HCT116 (cell line): ENCODE measurements at regions not wholly inside any gene's neighbourhood (a gene's known extent, or its start where the extent isn't known, plus 50 kb on each side); places are given as distances from the start of the nearest gene placed in this dataset.

Experiments used
- ATAC-seq: fragments of 200-7000 bp; cut with Tn5 transposase; 2 replicates; pipeline ENCODE4 v1.9.1; 2020; ENCODE audit warnings: mild to moderate bottlenecking, moderate library complexity
- BruUV-seq: library from RNA; stranded (reverse); fragments of 400-500 nt; replicated peaks from 2 replicates; lab custom pipeline; 2021; lab: Mats Ljungman, UMichigan
- CTCF ChIA-PET: fragments of 300-600 bp; sonication (Branson Sonifier 250); formaldehyde crosslinking; loops from one replicate; lab custom pipeline; 2021; ENCODE audit warnings: antibody characterized with exemption; lab: Charles Lee
- POLR2A ChIA-PET: fragments of 300-600, 350-600 bp; sonication (Branson Sonifier 250); formaldehyde crosslinking; loops from one replicate; lab custom pipeline; 2021; ENCODE audit warnings: antibody characterized with exemption; lab: Charles Lee
- RAD21 ChIA-PET, 2 experiments: fragments of 300-600 bp; sonication (Branson Sonifier 250); formaldehyde crosslinking; loops; one replicate each; lab custom pipeline; 2023; ENCODE audit warnings: low total read pairs in 2 of 2; ENCODE audit not compliant: uncharacterized antibody in 2 of 2, unreplicated experiment in 2 of 2, low non-redundant PET in 1 of 2; lab: Charles Lee
- DNase-seq: peaks from one replicate; pipeline ENCODE4 v3.0.0-alpha.2; 2010; ENCODE audit warnings: low read depth, low spot score
- H2AFZ ChIP-seq: fragments of 200-600 bp; shearing (Covaris generic), sonication (generic); 2 replicates; pipeline ENCODE4 v1.6.1; 2017; ENCODE audit warnings: low read depth, mixed run types, mixed read lengths, antibody characterized with exemption, low read length; ENCODE audit not compliant: poor library complexity, severe bottlenecking
- H3K27ac ChIP-seq: 2 replicates; pipeline ENCODE4 v1.5.1; 2012; ENCODE audit warnings: low read depth, low read length
- H3K27me3 ChIP-seq: fragments of 200-600 bp; sonication (generic); 2 replicates; pipeline ENCODE4 v1.6.1; 2016; ENCODE audit warnings: mixed run types, low read length, mixed read lengths; ENCODE audit not compliant: insufficient read depth
- H3K36me3 ChIP-seq, 2 experiments: fragments of 200-500 bp in 1 of 2; fragments of 200-600 bp in 1 of 2; sonication (Bioruptor generic) in 1 of 2; sonication (generic) in 1 of 2; 2 replicates each; pipeline versions ENCODE4 v1.5.1 to v1.6.1; 2014 to 2016; ENCODE audit warnings: low read length in 2 of 2, inconsistent platforms in 1 of 2, mixed read lengths in 1 of 2, mixed run types in 1 of 2; ENCODE audit not compliant: insufficient read depth in 2 of 2, control insufficient read depth in 1 of 2
- H3K4me1 ChIP-seq, 2 experiments: fragments of 200-600 bp in 1 of 2; sonication (generic) in 1 of 2; 2 replicates each; pipeline versions ENCODE4 v1.5.1 to v1.6.1; 2012 to 2017; ENCODE audit warnings: low read length in 2 of 2, inconsistent platforms in 1 of 2, mild to moderate bottlenecking in 1 of 2, mixed read lengths in 1 of 2, mixed run types in 1 of 2, moderate library complexity in 1 of 2; ENCODE audit not compliant: insufficient read depth in 2 of 2, control insufficient read depth in 1 of 2
- H3K4me2 ChIP-seq: fragments of 200-600 bp; sonication (generic); 2 replicates; pipeline ENCODE4 v1.6.1; 2017; ENCODE audit warnings: mixed run types, low read length, mixed read lengths
- H3K4me3 ChIP-seq, 2 experiments: fragments of 200-600 bp in 1 of 2; sonication (generic) in 1 of 2; replicated peaks in 1 of 2; 2 replicates each; pipeline ENCODE4 v1.5.1; 2011 to 2016; ENCODE audit warnings: low read length in 2 of 2, control low read depth in 1 of 2, low read depth in 1 of 2, mild to moderate bottlenecking in 1 of 2, mixed read lengths in 1 of 2, mixed run types in 1 of 2
- H3K79me2 ChIP-seq: fragments of 200-600 bp; sonication (generic); 2 replicates; pipeline ENCODE4 v1.6.1; 2017; ENCODE audit warnings: mild to moderate bottlenecking, mixed run types, low read length, moderate library complexity, mixed read lengths; ENCODE audit not compliant: insufficient read depth
- H3K9ac ChIP-seq: fragments of 200-600 bp; sonication (generic); 2 replicates; pipeline ENCODE4 v1.6.1; 2016; ENCODE audit warnings: low read length, mixed read lengths
- H3K9me2 ChIP-seq: fragments of 200-600 bp; sonication (generic), shearing (Covaris generic); 2 replicates; pipeline ENCODE4 v1.6.1; 2017; ENCODE audit warnings: mixed run types, mild to moderate bottlenecking, moderate library complexity; ENCODE audit not compliant: insufficient read depth
- H3K9me3 ChIP-seq, 2 experiments: fragments of 200-500 bp in 1 of 2; fragments of 200-600 bp in 1 of 2; sonication (Bioruptor generic) in 1 of 2; sonication (generic) in 1 of 2; 2 replicates each; pipeline ENCODE4 v1.6.1; 2014 to 2017; ENCODE audit warnings: low read length in 2 of 2, mixed read lengths in 2 of 2, inconsistent platforms in 1 of 2, low read depth in 1 of 2, mild to moderate bottlenecking in 1 of 2, mixed run types in 1 of 2, moderate library complexity in 1 of 2; ENCODE audit not compliant: control insufficient read depth in 1 of 2, insufficient read depth in 1 of 2
- H4K20me1 ChIP-seq: fragments of 200-600 bp; sonication (generic), shearing (Covaris generic); 2 replicates; pipeline ENCODE4 v1.6.1; 2017; ENCODE audit warnings: mixed run types, mild to moderate bottlenecking, moderate library complexity; ENCODE audit not compliant: insufficient read depth
- ATF3 ChIP-seq: IDR thresholded peaks from 2 replicates; pipeline ENCODE4 v1.6.1; 2012
- CBX3 ChIP-seq: IDR thresholded peaks from 2 replicates; pipeline ENCODE4 v1.6.1; 2012; ENCODE audit warnings: low read depth
- ELF1 ChIP-seq: IDR thresholded peaks from 2 replicates; pipeline ENCODE4 v1.6.1; 2012; ENCODE audit warnings: low read depth, borderline replicate concordance
- EZH2 ChIP-seq: fragments of 200-600 bp; sonication (generic); IDR thresholded peaks from 2 replicates; pipeline ENCODE4 v1.6.1; 2017; ENCODE audit warnings: antibody characterized with exemption, mixed run types
- FOSL1 ChIP-seq: IDR thresholded peaks from 2 replicates; pipeline ENCODE4 v1.6.1; 2012; ENCODE audit warnings: low read depth
- POLR2A ChIP-seq: IDR thresholded peaks from 2 replicates; pipeline ENCODE4 v1.7.0; 2011; ENCODE audit warnings: borderline replicate concordance; ENCODE audit not compliant: insufficient read depth, insufficient read length; ENCODE audit errors: extremely low read depth
- REST ChIP-seq: IDR thresholded peaks from 2 replicates; pipeline ENCODE4 v1.6.1; 2012; ENCODE audit warnings: low read depth
- SIN3A ChIP-seq: IDR thresholded peaks from 2 replicates; pipeline ENCODE4 v1.6.1; 2012; ENCODE audit warnings: low read depth
- TCF7L2 ChIP-seq: IDR thresholded peaks from 2 replicates; pipeline ENCODE4 v1.7.0; 2011; ENCODE audit warnings: borderline replicate concordance, inconsistent platforms; ENCODE audit not compliant: insufficient read depth, insufficient read length; ENCODE audit errors: extremely low read depth
- YY1 ChIP-seq: IDR thresholded peaks from 2 replicates; pipeline ENCODE4 v1.6.1; 2011; ENCODE audit warnings: low read length, low read depth, moderate library complexity, mild to moderate bottlenecking; ENCODE audit not compliant: insufficient replicate concordance; ENCODE audit errors: extremely low read depth
- intact Hi-C: fragments of 100-400 bp; cut with micrococcal nuclease; formaldehyde crosslinking; loops from 2 replicates; pipeline ENCODE4 v1.10.0; 2022

GRCh38 chr5:56339732-56340131 is 106.6 kb upstream of the ANKRD55 start:
- Histone ChIP-seq H3K9me2 (no peaks in the 10 kb centered on the region), H4K20me1 (no peaks in the 10 kb centered on the region), H3K4me3 (no peak overlapping the region), H3K79me2 (no peaks in the 10 kb centered on the region), H3K4me2 (no peak overlapping the region), H3K9me3 (no peaks in the 10 kb centered on the region; a peak in 2 of 4 replicates), H3K27ac (no peak overlapping the region), H3K9ac (no peak overlapping the region), H3K36me3 (no peaks in the 10 kb centered on the region), H2AFZ (no peak overlapping the region), H3K27me3 (no peaks in the 10 kb centered on the region), H3K4me1 (no peaks in the 10 kb centered on the region)
- ATAC-seq: no peak
- no peak for DNase-seq
- ChIA-PET CTCF (no interaction called here), POLR2A (no interaction called here), RAD21 (no interaction called here)
- TF ChIP-seq SIN3A (no peak), REST (no peak)
- intact Hi-C loops: no loop called here
- BruUV-seq: no TSS peak

GRCh38 chr5:56337715-56338319 is 104.7 kb upstream of the ANKRD55 start:
- Histone ChIP-seq H3K9ac (no peak overlapping the region), H3K27me3 (no peaks in the 10 kb centered on the region), H3K4me2 (no peak overlapping the region), H3K36me3 (no peaks in the 10 kb centered on the region), H4K20me1 (no peaks in the 10 kb centered on the region), H3K9me2 (no peaks in the 10 kb centered on the region), H3K4me3 (no peak overlapping the region), H3K79me2 (no peaks in the 10 kb centered on the region), H3K9me3 (no peaks in the 10 kb centered on the region; a peak in 2 of 4 replicates), H3K27ac (no peak overlapping the region), H2AFZ (no peak overlapping the region), H3K4me1 (no peaks in the 10 kb centered on the region)
- ChIA-PET POLR2A (no interaction called here), RAD21 (no interaction called here), CTCF (no interaction called here)
- intact Hi-C loops: no loop called here
- DNase-seq (no peak), ATAC-seq (no peak)
- BruUV-seq: no TSS peak
- TF ChIP-seq POLR2A: no peak
- TF ChIP-seq FOSL1: no peak
- TF ChIP-seq YY1: no peak
- no peak for TF ChIP-seq ELF1
- TF ChIP-seq CBX3: no peak
- TF ChIP-seq REST: no peak
- no peak for TF ChIP-seq TCF7L2
- no peak for TF ChIP-seq ATF3
- TF ChIP-seq EZH2: no peak
